IPS-18c (cell line): ENCODE measurements at regions not wholly inside any gene's neighbourhood (a gene's known extent, or its start where the extent isn't known, plus 50 kb on each side); places are given as distances from the start of the nearest gene placed in this dataset.
"Not testable (repeated sequence)": the region's sequence is repeated elsewhere in the genome, so short reads cannot be mapped to it uniquely, and the experiment has no call there.

Source experiments
- H3K4me3 ChIP-seq: 2 replicates; pipeline ENCODE4 v1.7.0; 2013; ENCODE audit warnings: low read depth, mild to moderate bottlenecking, low read length, moderate library complexity; ENCODE audit not compliant: insufficient read depth
- H3K9me3 ChIP-seq: one replicate; pipeline ENCODE4 v1.6.1; 2013; ENCODE audit warnings: mild to moderate bottlenecking, low read length, moderate library complexity; ENCODE audit not compliant: control insufficient read depth, insufficient read depth

DNA sequence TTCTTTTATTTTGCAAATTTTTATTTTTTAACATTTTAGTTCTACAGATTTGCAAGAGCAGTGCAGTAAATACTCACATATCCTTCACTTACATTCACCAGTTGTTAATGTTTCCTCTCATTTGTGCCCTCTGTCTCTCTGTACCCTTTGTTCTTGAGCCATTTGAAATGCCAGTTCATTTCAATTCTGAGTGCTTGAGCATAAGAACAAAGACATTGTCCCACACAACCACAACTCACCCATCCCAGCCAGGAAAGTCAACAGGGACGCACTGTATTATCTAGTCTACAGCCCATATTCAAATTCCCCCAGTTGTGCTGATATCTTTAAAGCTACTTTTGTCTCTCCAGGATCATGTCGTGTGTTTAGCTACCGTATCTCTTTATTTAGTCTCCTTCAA lies 141.4 kb upstream of the SLC6A11 start:
- H3K4me3 ChIP-seq = no peak overlapping the region
- H3K9me3 ChIP-seq = no peaks in the 10 kb centered on the region

DNA sequence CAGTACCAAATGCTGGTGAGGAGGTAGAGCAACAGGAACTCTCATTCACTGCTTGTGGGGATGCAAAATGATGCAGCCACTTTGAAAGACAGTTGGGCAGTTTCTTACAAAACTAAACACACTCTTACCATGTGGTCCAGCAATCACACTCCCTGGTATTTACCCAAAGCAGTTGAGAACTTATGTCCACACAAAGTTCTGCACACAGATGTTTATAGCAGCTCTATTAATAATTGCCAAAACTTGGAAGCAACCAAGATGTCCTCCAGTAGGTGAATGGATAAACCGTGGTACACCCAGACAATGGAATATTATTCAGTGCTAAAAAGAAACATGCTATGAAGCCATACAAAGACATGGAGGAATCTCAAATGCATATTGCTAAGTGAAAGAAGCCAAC lies 139.1 kb upstream of the SLC6A11 start:
- no peaks in the 10 kb centered on the region for H3K9me3 ChIP-seq
- no peak overlapping the region for H3K4me3 ChIP-seq

DNA sequence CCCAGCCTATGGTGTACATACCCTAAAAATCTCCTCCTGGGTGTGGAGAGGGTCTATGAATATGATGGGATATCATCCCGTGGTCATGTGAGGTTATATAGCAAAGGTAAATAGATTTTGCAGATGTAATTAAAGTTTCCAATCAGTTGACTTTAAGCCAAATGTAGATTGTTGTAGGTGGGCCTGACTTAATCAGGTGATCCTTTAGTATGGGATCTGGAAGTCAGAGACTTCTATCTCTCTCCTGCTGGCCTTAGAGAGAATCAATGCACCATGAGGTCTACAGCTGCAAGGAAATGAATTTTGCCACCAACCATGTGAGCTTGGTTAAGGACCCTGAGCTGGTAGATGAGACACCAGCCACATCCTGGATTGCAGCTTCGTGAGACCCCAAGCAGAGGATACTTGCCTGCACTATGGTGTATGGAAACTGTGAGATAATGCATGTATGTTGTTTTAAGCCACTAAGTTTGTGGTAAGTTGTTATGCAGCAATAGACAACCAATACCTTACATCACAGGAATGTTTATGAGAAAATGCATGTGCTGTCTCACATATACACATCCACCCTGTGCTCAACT lies 137.1 kb upstream of the SLC6A11 start:
- Histone ChIP-seq H3K9me3 (no peaks in the 10 kb centered on the region), H3K4me3 (no peak overlapping the region)

DNA sequence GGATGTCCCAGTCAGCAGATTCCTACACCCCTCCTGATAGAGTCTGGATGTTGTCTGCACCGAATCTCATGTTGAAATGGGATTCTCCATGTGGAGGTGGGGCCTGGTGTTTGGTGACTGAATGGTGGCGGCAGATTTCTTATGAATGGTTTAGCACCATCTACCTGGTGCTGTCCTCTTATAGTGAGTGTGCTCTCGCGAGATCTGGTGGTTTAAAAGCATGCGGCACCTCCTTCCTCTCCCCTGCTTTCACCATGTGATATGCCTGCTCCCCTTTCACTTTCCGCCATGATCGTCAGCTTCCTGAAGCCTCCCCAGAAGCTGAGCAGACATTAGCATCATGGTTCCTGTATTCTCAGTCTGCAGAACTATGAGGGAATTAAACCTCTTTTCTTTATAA lies 135.2 kb upstream of the SLC6A11 start:
- no peak overlapping the region for H3K4me3 ChIP-seq
- H3K9me3 ChIP-seq = no peaks in the 10 kb centered on the region

DNA sequence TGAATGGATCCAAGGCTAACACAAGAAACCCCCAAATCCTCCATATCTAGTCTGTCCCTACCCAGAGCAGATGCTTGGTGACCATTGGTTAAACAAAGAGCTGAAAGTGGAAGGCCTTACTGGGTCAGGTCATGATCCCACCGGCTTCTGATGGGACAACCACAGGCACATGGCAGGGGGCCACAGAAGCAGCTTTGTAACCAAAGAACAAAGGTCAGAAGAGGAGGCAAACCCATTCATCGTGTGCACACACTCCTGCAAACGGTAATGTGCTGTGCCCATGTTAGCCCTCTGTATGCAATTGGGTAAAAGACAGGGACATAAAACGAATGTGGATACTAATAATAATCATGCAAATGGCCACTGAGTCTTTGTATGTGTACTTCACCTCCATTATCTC lies 133.3 kb upstream of the SLC6A11 start:
- no peak overlapping the region for H3K4me3 ChIP-seq
- no peaks in the 10 kb centered on the region for H3K9me3 ChIP-seq

DNA sequence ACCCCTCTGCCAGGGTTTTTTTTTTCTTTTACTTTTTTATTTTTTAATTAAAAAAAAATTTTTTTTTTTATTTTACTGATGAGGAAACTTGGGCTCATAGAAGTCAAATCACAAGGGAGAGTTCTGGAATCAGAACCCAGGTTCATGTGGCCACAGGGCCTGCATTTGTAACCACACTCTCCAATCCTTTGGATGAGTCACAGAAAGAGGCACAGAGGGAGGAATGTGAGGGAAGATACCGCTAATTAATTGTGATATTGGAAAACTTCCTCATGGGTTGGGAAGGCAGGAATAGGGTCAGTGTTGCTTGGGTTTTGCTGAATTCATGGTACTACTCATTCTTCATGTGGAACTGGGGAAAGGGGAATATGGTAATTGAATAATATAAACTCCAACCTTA lies 132.9 kb upstream of the SLC6A11 start:
- no peak overlapping the region for H3K4me3 ChIP-seq

DNA sequence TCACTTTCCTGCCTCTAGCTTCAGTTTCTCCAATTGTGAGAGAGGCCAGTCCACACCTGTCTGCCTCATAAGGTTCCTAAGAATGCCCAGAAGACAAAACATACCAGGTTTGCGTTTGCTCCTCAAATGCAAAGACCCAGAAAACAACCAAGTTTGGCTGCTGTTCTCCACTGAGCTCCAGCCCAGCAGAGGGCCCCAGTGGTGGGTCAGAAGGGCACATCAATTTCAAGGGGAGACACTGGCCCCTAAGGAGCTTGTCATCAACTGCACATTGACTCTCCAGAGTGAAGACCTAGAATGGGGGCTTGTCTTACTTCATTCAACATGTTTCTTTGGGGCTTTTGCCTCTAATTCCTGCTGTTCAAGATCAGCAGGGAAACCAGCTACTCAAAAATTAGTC lies 127.9 kb upstream of the SLC6A11 start:
- Histone ChIP-seq H3K4me3 (no peak overlapping the region), H3K9me3 (no peaks in the 10 kb centered on the region)

More for the DNA sequence above, 132.9 kb upstream of the SLC6A11 start:
- H3K9me3 ChIP-seq = no peaks in the 10 kb centered on the region

DNA sequence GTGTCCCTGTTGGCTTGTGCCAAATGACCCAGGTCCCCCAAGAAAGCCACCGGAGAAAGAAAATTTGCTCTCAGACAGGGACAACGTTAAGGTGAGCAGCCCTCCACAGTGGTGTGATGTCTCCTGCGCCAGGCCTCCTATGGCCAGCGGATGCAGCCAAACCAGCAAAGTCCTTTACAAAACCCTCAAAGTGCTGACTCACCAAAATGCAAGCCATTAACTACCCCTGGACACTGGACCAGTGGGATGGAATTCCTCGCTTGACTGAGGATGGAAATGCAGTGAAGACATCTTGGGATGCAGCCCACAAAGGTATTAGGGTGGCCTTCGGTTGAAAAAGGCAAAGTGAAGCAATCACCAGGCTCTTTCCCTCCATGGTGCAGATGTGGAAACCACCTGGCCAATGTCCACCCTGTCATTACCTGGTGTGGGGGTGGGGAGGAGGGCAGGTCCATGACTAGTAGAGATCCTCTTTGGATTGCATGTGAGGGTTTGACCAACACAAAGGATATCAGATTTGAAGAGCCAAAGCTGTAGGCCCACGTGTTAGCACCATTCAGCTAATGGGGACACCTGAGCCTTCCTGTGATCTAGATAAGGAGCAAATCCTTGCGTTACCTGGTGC lies 127.4 kb upstream of the SLC6A11 start:
- H3K9me3 ChIP-seq = no peaks in the 10 kb centered on the region
- H3K4me3 ChIP-seq = no peak overlapping the region

DNA sequence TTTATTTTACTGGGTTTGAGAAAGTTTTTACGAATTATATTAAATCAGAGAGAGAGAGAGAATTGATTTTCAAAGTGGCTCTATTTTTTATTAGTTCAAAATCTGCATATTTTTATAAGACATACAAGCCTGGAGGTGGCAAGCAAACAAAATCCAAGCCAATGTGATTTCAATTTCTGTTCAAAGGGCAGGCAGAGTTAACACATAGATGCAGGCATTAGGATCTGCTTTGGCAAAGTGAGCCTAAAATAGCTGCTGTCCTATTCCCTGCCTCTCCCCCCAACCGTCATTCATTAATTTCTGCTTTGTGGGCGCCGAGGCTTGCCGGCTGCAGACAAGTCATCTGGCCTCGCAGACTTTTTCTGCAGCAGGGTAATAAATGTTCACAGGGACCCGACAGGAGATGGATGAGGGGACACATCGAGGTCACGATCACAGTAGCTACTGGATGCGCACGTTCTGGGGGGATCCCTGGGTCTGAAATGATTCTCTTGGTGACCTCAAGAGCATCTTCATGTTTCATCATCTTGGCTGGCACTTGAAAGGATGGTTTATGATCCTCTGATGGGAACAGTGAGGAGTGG lies 123.9 kb upstream of the SLC6A11 start:
- no peak overlapping the region for H3K4me3 ChIP-seq
- no peaks in the 10 kb centered on the region for H3K9me3 ChIP-seq

DNA sequence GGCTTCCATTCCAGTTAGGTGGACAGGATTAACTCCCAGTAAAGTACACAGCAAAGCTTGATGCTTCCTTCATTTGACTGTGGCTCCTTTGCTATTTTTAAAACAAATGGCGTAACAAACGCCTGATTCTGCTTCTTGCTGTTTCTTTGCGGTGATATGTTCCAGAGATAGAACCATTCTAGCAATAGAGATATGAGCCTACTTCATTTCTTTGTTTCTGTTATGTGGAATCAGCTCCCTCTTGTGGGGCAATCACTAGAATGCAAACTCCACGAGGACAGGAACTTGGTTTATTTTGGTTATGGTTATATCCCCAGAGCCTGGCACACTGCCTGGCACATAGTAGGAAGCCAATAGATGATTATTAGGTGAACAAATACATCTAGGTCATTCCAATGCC lies 122.6 kb upstream of the SLC6A11 start:
- Histone ChIP-seq H3K4me3 (no peak overlapping the region), H3K9me3 (no peaks in the 10 kb centered on the region)

DNA sequence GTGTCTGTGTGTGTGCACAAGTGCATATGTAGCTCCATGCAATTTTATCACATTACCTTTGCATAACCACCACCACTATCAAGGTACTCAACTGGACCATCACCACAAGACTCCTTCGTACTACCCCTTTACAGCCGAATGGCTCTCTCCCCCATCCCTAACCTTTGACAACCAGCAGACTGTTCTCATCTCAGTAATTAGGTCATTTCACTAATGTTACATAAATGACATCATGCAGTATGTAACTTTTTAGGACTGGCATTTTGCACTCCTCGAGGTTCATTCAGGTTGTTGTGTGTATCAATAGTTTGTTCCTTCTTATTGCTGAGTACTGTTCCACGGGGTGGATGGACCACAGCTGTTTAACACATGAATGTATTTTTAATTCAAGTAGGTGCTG lies 121.8 kb upstream of the SLC6A11 start:
- H3K4me3 ChIP-seq = no peak overlapping the region
- no peaks in the 10 kb centered on the region for H3K9me3 ChIP-seq

DNA sequence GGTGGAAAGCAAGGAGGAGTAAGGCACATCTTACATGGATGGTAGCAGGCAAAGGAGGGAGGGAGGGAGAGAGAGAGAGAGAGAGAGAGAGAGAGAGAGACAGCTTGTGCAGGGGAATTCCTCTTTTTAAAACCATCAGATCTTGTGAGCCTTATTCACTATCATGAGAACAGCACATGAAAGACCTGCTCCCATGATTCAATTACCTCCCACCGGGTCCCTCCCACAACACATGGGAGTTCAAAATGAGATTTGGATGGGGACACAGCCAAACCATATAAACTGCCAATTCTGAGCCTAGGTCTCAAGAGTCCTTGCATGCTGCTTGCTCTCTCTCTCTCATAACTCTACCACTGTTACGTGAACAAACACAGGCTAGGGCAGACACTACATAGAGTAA lies 120.8 kb upstream of the SLC6A11 start:
- H3K9me3 ChIP-seq, H3K4me3 ChIP-seq: not testable (repeated sequence)

DNA sequence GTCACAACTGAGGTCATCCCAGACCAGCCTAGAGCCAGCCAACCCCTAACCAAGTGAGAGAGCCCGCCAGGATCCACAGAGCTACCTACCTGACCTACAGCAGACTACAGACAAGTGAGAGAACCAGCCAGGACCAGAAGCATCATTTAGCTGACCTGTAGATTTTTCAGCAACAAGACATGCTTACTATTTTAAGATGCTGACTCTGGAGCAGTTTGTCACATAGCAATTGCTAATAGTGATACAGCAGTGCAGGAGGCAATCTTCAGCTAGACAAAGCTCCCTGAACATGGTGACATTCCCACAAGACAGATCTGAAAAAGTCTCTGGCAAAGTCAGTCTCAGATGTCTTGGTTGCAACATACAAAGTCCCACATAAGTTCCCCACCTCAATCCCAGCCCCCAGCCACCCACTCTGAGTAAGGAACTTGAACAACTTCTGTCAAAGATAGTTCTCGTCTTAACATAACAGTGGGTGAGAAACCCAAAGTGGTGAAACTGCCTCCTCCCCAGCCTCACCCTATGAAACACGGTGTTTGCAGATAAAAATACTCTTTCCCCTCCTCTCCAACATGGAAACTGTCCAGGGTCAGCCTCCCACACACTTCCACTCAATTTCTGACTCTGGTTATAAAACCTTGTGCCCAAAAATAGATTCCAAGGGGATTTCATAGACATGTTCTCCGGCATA lies 120.3 kb upstream of the SLC6A11 start:
- H3K9me3 ChIP-seq = no peaks in the 10 kb centered on the region

DNA sequence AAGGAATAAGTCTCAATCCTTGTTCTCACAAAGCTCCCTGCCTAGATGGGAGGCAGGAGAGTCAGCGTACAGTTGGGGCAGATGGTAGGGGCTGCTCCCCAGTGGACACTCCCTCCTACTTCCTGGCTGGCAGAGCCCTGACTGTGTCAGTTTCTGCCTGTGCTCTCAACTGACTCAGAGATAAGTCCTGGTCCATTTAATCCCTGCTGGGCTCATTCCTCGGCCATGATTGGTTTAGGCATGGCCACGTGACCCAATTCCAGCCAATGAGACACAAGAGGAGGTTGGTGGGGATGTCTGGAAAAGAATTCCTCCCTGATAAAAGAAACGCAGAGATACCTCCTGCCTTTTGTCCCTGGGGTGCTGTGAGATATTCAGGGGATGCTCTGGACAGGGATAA lies 118.1 kb upstream of the SLC6A11 start:
- no peaks in the 10 kb centered on the region for H3K9me3 ChIP-seq
- no peak overlapping the region for H3K4me3 ChIP-seq

More for the DNA sequence above, 120.3 kb upstream of the SLC6A11 start:
- no peak overlapping the region for H3K4me3 ChIP-seq

DNA sequence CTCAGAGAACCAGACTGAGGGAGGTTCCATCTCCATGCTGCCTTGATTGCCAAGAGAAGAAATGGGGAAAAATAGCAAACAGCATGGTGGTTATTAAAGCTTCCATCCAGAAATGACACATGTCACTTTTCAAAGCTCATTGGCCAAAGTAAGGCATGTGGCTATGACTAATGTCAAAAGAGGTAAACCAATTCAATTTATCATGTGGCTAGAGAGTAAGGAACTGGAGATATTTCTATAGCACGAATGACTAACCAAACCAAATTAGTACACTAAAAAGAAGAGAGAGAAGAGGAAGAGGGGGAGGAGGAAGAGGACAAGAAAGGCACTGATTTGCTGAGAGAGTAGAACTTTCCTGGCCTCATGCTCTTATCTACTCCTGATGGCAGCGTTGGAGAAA lies 115.2 kb upstream of the SLC6A11 start:
- no peaks in the 10 kb centered on the region for H3K9me3 ChIP-seq

DNA sequence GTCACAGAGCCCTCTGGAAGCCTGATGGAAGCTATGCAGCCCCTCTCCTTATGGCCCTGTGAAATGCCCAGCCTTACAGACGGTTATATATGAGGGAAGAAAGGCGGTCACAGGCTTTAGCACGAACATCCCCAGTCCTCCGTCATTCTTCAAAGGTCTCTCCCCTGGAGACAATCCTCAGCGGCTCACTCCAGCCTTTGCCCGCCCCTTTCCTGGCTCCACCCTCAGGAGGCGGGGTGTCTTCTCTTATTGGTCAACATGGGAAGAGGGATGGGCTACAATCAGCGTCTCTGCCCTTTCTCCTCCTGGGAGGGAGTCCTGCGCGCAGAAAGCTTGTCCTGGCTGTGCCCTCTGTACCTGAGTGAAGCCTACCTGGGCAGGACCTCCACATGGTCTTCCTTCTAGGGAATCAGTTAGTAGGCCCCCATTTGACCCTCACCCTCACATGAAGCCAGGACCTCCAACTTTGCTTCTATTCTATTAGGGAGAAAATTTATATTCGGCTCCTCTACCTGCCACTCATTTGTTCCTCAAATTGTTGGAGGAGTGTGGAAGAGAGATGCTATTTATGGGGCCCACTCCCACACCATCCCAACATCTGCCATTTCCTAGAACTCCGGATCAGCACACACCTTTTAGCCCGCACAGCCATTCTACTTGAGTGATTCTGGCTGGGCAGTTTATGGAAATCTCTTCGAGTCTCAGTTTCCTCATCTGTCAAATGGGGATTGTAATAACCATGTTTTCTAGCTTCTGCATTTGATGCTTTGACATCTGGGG lies 112.9 kb upstream of the SLC6A11 start:
- Histone ChIP-seq H3K9me3 (no peaks in the 10 kb centered on the region), H3K4me3 (peak overlapping the region; percentile 29; the same call in 1 of the 2 replicates)

More for the DNA sequence above, 115.2 kb upstream of the SLC6A11 start:
- H3K4me3 ChIP-seq = no peak overlapping the region

DNA sequence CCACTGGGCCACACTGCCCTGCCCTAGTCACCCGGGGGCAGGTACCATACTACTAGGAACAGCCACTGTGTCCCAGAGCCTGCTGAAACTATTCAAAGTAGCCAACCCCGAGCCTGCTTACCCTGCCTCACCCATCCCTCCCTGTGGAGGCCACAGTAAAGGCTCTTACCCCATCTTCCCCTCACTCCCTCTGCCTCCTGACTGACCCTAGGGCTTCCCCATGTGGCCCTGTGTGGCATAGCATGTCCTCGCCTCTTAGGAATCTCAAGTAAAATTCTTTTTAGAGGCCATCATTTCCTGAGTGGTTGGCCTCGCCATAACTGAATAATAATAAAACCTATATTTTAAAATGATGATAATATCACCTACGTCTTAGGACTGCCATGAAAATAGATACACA lies 112.2 kb upstream of the SLC6A11 start:
- H3K9me3 ChIP-seq = no peaks in the 10 kb centered on the region

More for the DNA sequence above, 112.2 kb upstream of the SLC6A11 start:
- H3K4me3 ChIP-seq = no peak overlapping the region
